ENCODE measurements at regions not wholly inside any gene's neighbourhood (a gene's known extent, or its start where the extent isn't known, plus 50 kb on each side); places are given as distances from the start of the nearest gene placed in this dataset.

DNA sequence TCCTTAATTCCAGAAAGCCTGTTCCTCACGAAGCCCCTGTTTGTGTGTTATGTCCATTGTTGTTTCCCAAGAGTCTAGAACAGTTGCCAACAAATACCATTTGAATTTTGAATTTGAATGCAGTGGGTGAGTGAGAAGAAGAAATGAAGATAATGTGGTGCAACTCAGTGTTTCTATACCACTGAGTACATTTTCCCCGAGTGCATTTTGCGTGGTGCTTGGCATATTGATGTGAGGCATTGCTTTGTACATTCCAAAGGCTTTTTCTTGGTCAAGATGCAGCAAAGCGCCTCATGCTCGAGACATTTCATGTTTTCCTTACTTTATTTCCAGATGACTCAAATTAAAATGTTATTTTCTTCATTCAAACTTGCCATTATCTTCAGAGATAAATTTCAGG is 253.1 kb upstream of the RPS6KA3 start:
- TF ChIP-seq, protein P1, sequence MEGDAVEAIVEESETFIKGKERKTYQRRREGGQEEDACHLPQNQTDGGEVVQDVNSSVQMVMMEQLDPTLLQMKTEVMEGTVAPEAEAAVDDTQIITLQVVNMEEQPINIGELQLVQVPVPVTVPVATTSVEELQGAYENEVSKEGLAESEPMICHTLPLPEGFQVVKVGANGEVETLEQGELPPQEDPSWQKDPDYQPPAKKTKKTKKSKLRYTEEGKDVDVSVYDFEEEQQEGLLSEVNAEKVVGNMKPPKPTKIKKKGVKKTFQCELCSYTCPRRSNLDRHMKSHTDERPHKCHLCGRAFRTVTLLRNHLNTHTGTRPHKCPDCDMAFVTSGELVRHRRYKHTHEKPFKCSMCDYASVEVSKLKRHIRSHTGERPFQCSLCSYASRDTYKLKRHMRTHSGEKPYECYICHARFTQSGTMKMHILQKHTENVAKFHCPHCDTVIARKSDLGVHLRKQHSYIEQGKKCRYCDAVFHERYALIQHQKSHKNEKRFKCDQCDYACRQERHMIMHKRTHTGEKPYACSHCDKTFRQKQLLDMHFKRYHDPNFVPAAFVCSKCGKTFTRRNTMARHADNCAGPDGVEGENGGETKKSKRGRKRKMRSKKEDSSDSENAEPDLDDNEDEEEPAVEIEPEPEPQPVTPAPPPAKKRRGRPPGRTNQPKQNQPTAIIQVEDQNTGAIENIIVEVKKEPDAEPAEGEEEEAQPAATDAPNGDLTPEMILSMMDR (conservative IDR thresholded peaks at IDR 0.05; ENCODE audit: low read length): no peak
- no peak for TF ChIP-seq EZH2phosphoT487 (IDR thresholded peaks at IDR 0.05; ENCODE audit: borderline replicate concordance, low read depth, low read length)
